PC-9 (cell line): ENCODE measurements at regions not wholly inside any gene's neighbourhood (a gene's known extent, or its start where the extent isn't known, plus 50 kb on each side); places are given as distances from the start of the nearest gene placed in this dataset.
"Not testable (repeated sequence)": the region's sequence is repeated elsewhere in the genome, so short reads cannot be mapped to it uniquely, and the experiment has no call there.

ENCODE experiments used
- BruUV-seq: library from RNA; stranded (reverse); fragments of 400-500 nt; replicated peaks from 2 replicates; lab custom pipeline; 2021; lab: Mats Ljungman, UMichigan
- CTCF ChIA-PET: fragments of 300-600 bp; sonication (Branson Sonifier 250); formaldehyde crosslinking; loops from one replicate; lab custom pipeline; 2022; ENCODE audit warnings: antibody characterized with exemption; lab: Charles Lee
- POLR2A ChIA-PET: fragments of 300-600 bp; sonication (Branson Sonifier 250); formaldehyde crosslinking; loops from one replicate; lab custom pipeline; 2022; ENCODE audit warnings: antibody characterized with exemption; ENCODE audit not compliant: unreplicated experiment; lab: Charles Lee
- DNase-seq, 2 experiments: peaks; one replicate each; pipeline versions ENCODE4 v3.0.0 to v3.0.0-alpha.2; 2015 to 2022; ENCODE audit warnings: mixed read lengths in 1 of 2
- H2AFZ ChIP-seq: fragments of 200-600 bp; sonication (generic); 2 replicates; pipeline ENCODE4 v1.8.1; 2017; ENCODE audit warnings: antibody characterized with exemption
- H3F3A ChIP-seq: fragments of 200-600 bp; sonication (generic); 2 replicates; pipeline ENCODE4 v1.8.1; 2017; ENCODE audit warnings: antibody characterized with exemption, mild to moderate bottlenecking, low read depth; ENCODE audit not compliant: insufficient read depth
- H3K27ac ChIP-seq: fragments of 200-600 bp; sonication (generic); 2 replicates; pipeline ENCODE4 v1.6.1; 2016; ENCODE audit warnings: mixed run types
- H3K27me3 ChIP-seq: fragments of 200-600 bp; sonication (generic); 2 replicates; pipeline ENCODE4 v1.6.1; 2016; ENCODE audit warnings: low read depth, mixed run types; ENCODE audit not compliant: insufficient read depth
- H3K36me3 ChIP-seq: fragments of 200-600 bp; sonication (generic); 2 replicates; pipeline ENCODE4 v1.6.1; 2016; ENCODE audit warnings: low read depth, mixed run types
- H3K4me1 ChIP-seq: fragments of 200-600 bp; sonication (generic); replicated peaks from 2 replicates; pipeline ENCODE4 v1.6.1; 2016; ENCODE audit warnings: mixed run types; ENCODE audit not compliant: insufficient read depth
- H3K4me2 ChIP-seq: fragments of 200-600 bp; sonication (generic); 2 replicates; pipeline ENCODE4 v1.6.1; 2017; ENCODE audit warnings: mixed run types
- H3K4me3 ChIP-seq: fragments of 200-600 bp; sonication (generic); 2 replicates; pipeline ENCODE4 v1.6.1; 2016; ENCODE audit warnings: mixed run types
- H3K79me2 ChIP-seq: fragments of 200-600 bp; sonication (generic); 2 replicates; pipeline ENCODE4 v1.6.1; 2017; ENCODE audit warnings: low read depth, mixed run types
- H3K9me2 ChIP-seq: fragments of 200-600 bp; sonication (generic); 2 replicates; pipeline ENCODE4 v1.8.1; 2017; ENCODE audit warnings: mild to moderate bottlenecking; ENCODE audit not compliant: insufficient read depth
- H3K9me3 ChIP-seq: fragments of 200-600 bp; sonication (generic); 2 replicates; pipeline ENCODE4 v1.8.1; 2016; ENCODE audit warnings: low read depth; ENCODE audit not compliant: insufficient read depth
- H4K20me1 ChIP-seq: fragments of 200-600 bp; sonication (generic); 2 replicates; pipeline ENCODE4 v1.8.1; 2017; ENCODE audit not compliant: insufficient read depth
- CTCF ChIP-seq: fragments of 200-600 bp; sonication (generic); conservative IDR thresholded peaks from 2 replicates; pipeline ENCODE4 v1.6.1; 2017; ENCODE audit warnings: mixed run types, antibody characterized with exemption, mild to moderate bottlenecking, moderate library complexity
- EZH2 ChIP-seq: fragments of 200-600 bp; sonication (generic); IDR thresholded peaks from 2 replicates; pipeline ENCODE4 v1.8.0; 2017; ENCODE audit warnings: antibody characterized with exemption, low read depth
- intact Hi-C: fragments of 100-400 bp; cut with micrococcal nuclease; formaldehyde crosslinking; loops from one replicate; pipeline ENCODE4 v1.10.0; 2022; ENCODE audit not compliant: unreplicated experiment

- BruUV-seq, result no TSS peak
- CTCF ChIA-PET, result no interaction called here
- Histone ChIP-seq H3K79me2 (no peaks in the 10 kb centered on the region), H3K27ac (peak overlapping the region; percentile 95), H3K9me2 (no peaks in the 10 kb centered on the region; the same call in 1 of the 2 replicates), H3K27me3 (no peaks in the 10 kb centered on the region), H2AFZ (no peak overlapping the region), H3K4me1 (peaks cover 36% of the 10 kb centered on the region), H4K20me1 (no peaks in the 10 kb centered on the region), H3K9me3 (peaks cover 53% of the 10 kb centered on the region), H3K4me3 (no peak overlapping the region), H3F3A (peaks cover 30% of the 10 kb centered on the region), H3K36me3 (peaks cover 3% of the 10 kb centered on the region; the same call in 1 of the 2 replicates), H3K4me2 (peak overlapping the region; percentile 58)
- TF ChIP-seq CTCF (no peak), EZH2 (no peak)
- intact Hi-C loops, result loop anchor here (2.0 kb wide), 1 partner anchor 98 kb away; no protein-coding TSS in a partner anchor
- peak in 1 of 2 experiments; percentile 82 for DNase-seq
- POLR2A ChIA-PET, result interaction anchor here (0.5 to 0.6 kb wide), 2 partner anchors 97 to 191 kb away, joined by 3 to 5 read pairs; no protein-coding TSS in a partner anchor
These were observed 190.2 kb upstream of the SLC38A2 start for GRCh38 chr12:46562625-46563225.

GRCh38 chr12:46561769-46562624 is 189.4 kb upstream of the SLC38A2 start:
- H3K79me2 ChIP-seq, H3K9me2 ChIP-seq, DNase-seq, H3K4me3 ChIP-seq, CTCF ChIA-PET, BruUV-seq, H3K27me3 ChIP-seq, H3K36me3 ChIP-seq, H4K20me1 ChIP-seq, H2AFZ ChIP-seq: not testable (repeated sequence)
- Histone ChIP-seq H3F3A (peaks cover 38% of the 10 kb centered on the region), H3K9me3 (peaks cover 46% of the 10 kb centered on the region), H3K27ac (peak overlapping the region; percentile 95), H3K4me1 (peaks cover 43% of the 10 kb centered on the region), H3K4me2 (peak overlapping the region; percentile 58)
- POLR2A ChIA-PET, result interaction anchor here (0.5 kb wide), 1 partner anchor 98 kb away, joined by 3 read pairs; no protein-coding TSS in a partner anchor
- intact Hi-C loops, result loop anchor here (2.0 kb wide), 1 partner anchor 99 kb away; no protein-coding TSS in a partner anchor

GRCh38 chr12:46560874-46561273 is 188.3 kb upstream of the SLC38A2 start:
- H3K9me3 ChIP-seq, result peaks cover 38% of the 10 kb centered on the region
- H3K79me2 ChIP-seq, result no peaks in the 10 kb centered on the region
- H2AFZ ChIP-seq, result no peak overlapping the region
- no peaks in the 10 kb centered on the region; the same call in 1 of the 2 replicates for H3K9me2 ChIP-seq
- peaks cover 54% of the 10 kb centered on the region for H3K4me1 ChIP-seq
- H3K27me3 ChIP-seq, result no peaks in the 10 kb centered on the region
- intact Hi-C loops, result no loop called here
- no peak overlapping the region for H3K27ac ChIP-seq
- TF ChIP-seq EZH2, result no peak
- TF ChIP-seq CTCF, result no peak
- no TSS peak for BruUV-seq
- peaks cover 3% of the 10 kb centered on the region; the same call in 1 of the 2 replicates for H3K36me3 ChIP-seq
- H4K20me1 ChIP-seq, result no peaks in the 10 kb centered on the region
- H3F3A ChIP-seq, result peaks cover 49% of the 10 kb centered on the region
- ChIA-PET POLR2A (interaction anchor here (0.6 kb wide), 2 partner anchors 41 to 400 kb away, joined by 3 to 4 read pairs; no protein-coding TSS in a partner anchor), CTCF (no interaction called here)
- no peak for DNase-seq
- H3K4me2 ChIP-seq, result no peak overlapping the region
- no peak overlapping the region for H3K4me3 ChIP-seq
